ENCODE measurements at regions not wholly inside any gene's neighbourhood (a gene's known extent, or its start where the extent isn't known, plus 50 kb on each side); places are given as distances from the start of the nearest gene placed in this dataset.

- H3K27ac ChIP-seq (ENCODE audit: low read depth, low read length) = no peak overlapping the region
- TF ChIP-seq CTCF (IDR thresholded peaks at IDR 0.05; ENCODE audit: low read depth, low read length, poor library complexity, severe bottlenecking) = no peak
- no peak for TF ChIP-seq EZH2phosphoT487 (IDR thresholded peaks at IDR 0.05; ENCODE audit: borderline replicate concordance, low read length)
- H3K9me3 ChIP-seq (ENCODE audit: control insufficient read depth, insufficient read depth, low read length) = peaks cover 8% of the 10 kb centered on the region; the same call in 1 of the 2 replicates
- H3K4me3 ChIP-seq (ENCODE audit: low read length) = no peak overlapping the region
- no peaks in the 10 kb centered on the region for H3F3A ChIP-seq (ENCODE audit: control insufficient read depth, insufficient read depth)
- H3K4me2 ChIP-seq (ENCODE audit: low read length) = no peak overlapping the region
- no peaks in the 10 kb centered on the region for H3K9me2 ChIP-seq (replicated peaks; ENCODE audit: control insufficient read depth, low read length)
- H3K4me1 ChIP-seq (ENCODE audit: control insufficient read depth, low read length) = no peaks in the 10 kb centered on the region
- no peaks in the 10 kb centered on the region for H4K20me1 ChIP-seq (ENCODE audit: control insufficient read depth, insufficient read depth, low read depth, low read length)
- H3K36me3 ChIP-seq (ENCODE audit: control insufficient read depth, low read length) = no peaks in the 10 kb centered on the region
- no peaks in the 10 kb centered on the region for H3K79me2 ChIP-seq (ENCODE audit: control insufficient read depth, low read length)
- H3K27me3 ChIP-seq (ENCODE audit: control insufficient read depth, low read length) = no peaks in the 10 kb centered on the region
Measured at GRCh38 chr7:156347132-156347531, 293.4 kb upstream of the RNF32 start.

- Histone ChIP-seq H3K9me3 (ENCODE audit: control insufficient read depth, insufficient read depth, low read length) (peaks cover 8% of the 10 kb centered on the region; the same call in 1 of the 2 replicates), H3K27me3 (ENCODE audit: control insufficient read depth, low read length) (no peaks in the 10 kb centered on the region), H3K4me2 (ENCODE audit: low read length) (no peak overlapping the region), H3K4me1 (ENCODE audit: control insufficient read depth, low read length) (no peaks in the 10 kb centered on the region), H3K79me2 (ENCODE audit: control insufficient read depth, low read length) (no peaks in the 10 kb centered on the region), H3K27ac (ENCODE audit: low read depth, low read length) (no peak overlapping the region), H3F3A (ENCODE audit: control insufficient read depth, insufficient read depth) (no peaks in the 10 kb centered on the region), H3K36me3 (ENCODE audit: control insufficient read depth, low read length) (no peaks in the 10 kb centered on the region), H3K4me3 (ENCODE audit: low read length) (no peak overlapping the region), H3K9me2 (replicated peaks; ENCODE audit: control insufficient read depth, low read length) (no peaks in the 10 kb centered on the region), H4K20me1 (ENCODE audit: control insufficient read depth, insufficient read depth, low read depth, low read length) (no peaks in the 10 kb centered on the region)
- TF ChIP-seq CTCF (IDR thresholded peaks at IDR 0.05; ENCODE audit: low read depth, low read length, poor library complexity, severe bottlenecking) (no peak), EZH2phosphoT487 (IDR thresholded peaks at IDR 0.05; ENCODE audit: borderline replicate concordance, low read length) (no peak)
Measured at GRCh38 chr7:156344595-156344994, 296.0 kb upstream of the RNF32 start.

GRCh38 chr7:156334636-156335035 lies 305.9 kb upstream of the RNF32 start:
- no peaks in the 10 kb centered on the region for H3K36me3 ChIP-seq (ENCODE audit: control insufficient read depth, low read length)
- H3F3A ChIP-seq (ENCODE audit: control insufficient read depth, insufficient read depth) = no peaks in the 10 kb centered on the region
- no peak for TF ChIP-seq CTCF (IDR thresholded peaks at IDR 0.05; ENCODE audit: low read depth, low read length, poor library complexity, severe bottlenecking)
- TF ChIP-seq EZH2phosphoT487 (IDR thresholded peaks at IDR 0.05; ENCODE audit: borderline replicate concordance, low read length) = no peak
- no peaks in the 10 kb centered on the region for H3K27me3 ChIP-seq (ENCODE audit: control insufficient read depth, low read length)
- no peak overlapping the region for H3K4me2 ChIP-seq (ENCODE audit: low read length)
- H3K27ac ChIP-seq (ENCODE audit: low read depth, low read length) = no peak overlapping the region
- H3K9me3 ChIP-seq (ENCODE audit: control insufficient read depth, insufficient read depth, low read length) = peaks cover 12% of the 10 kb centered on the region; the same call in 1 of the 2 replicates
- H3K9me2 ChIP-seq (replicated peaks; ENCODE audit: control insufficient read depth, low read length) = no peaks in the 10 kb centered on the region; the same call in 1 of the 2 replicates
- no peaks in the 10 kb centered on the region for H3K79me2 ChIP-seq (ENCODE audit: control insufficient read depth, low read length)
- H3K4me3 ChIP-seq (ENCODE audit: low read length) = no peak overlapping the region
- no peaks in the 10 kb centered on the region for H4K20me1 ChIP-seq (ENCODE audit: control insufficient read depth, insufficient read depth, low read depth, low read length)
- H3K4me1 ChIP-seq (ENCODE audit: control insufficient read depth, low read length) = no peaks in the 10 kb centered on the region

Data from DOHH2 (cell line).